ENCODE measurements at regions not wholly inside any gene's neighbourhood (a gene's known extent, or its start where the extent isn't known, plus 50 kb on each side); places are given as distances from the start of the nearest gene placed in this dataset.

GRCh38 chr17:68195667-68196393, 52.0 kb upstream of the AMZ2 start:
- no peak for TF ChIP-seq POLR2A (IDR thresholded peaks at IDR 0.05; ENCODE audit: low read length)
- no peak for TF ChIP-seq GATA1 (IDR thresholded peaks at IDR 0.05; ENCODE audit: low read depth, low read length)

Data from erythroblast (primary cell).